Prostate gland (tissue), 2 donors: ENCODE measurements at regions not wholly inside any gene's neighbourhood (a gene's known extent, or its start where the extent isn't known, plus 50 kb on each side); places are given as distances from the start of the nearest gene placed in this dataset.

ENCODE experiments used
- DNase-seq: peaks from one replicate; pipeline ENCODE4 v3.0.0-alpha.2; 2019; ENCODE audit warnings: low spot score
- H3K27ac ChIP-seq, 2 donors: fragments of 200-600 bp; sonication (generic); 2 replicates each; pipeline ENCODE4 v1.5.1; 2017 to 2019
- H3K27me3 ChIP-seq: fragments of 200-600 bp; sonication (generic); replicated peaks from 2 replicates; pipeline ENCODE4 v1.5.1; 2019; ENCODE audit not compliant: insufficient read depth
- H3K36me3 ChIP-seq, 2 donors: fragments of 200-600 bp; sonication (generic); 1 replicate in 1 of 2; 2 replicates in 1 of 2; pipeline versions ENCODE4 v1.5.1 to v1.8.1; 2017 to 2019
- H3K4me1 ChIP-seq: fragments of 200-600 bp; sonication (generic); replicated peaks from 2 replicates; pipeline ENCODE4 v1.5.1; 2019
- H3K4me3 ChIP-seq, 2 donors: fragments of 200-600 bp; sonication (generic); 2 replicates each; pipeline ENCODE4 v1.5.1; 2017 to 2019
- H3K9me3 ChIP-seq: fragments of 200-600 bp; sonication (generic); 2 replicates; pipeline ENCODE4 v1.5.1; 2017
- POLR2A ChIP-seq: fragments of 450-650 bp; IDR thresholded peaks from one replicate; pipeline ENCODE4 v1.6.1; 2016; ENCODE audit warnings: antibody characterized with exemption, mild to moderate bottlenecking
- POLR2AphosphoS5 ChIP-seq: sonication (generic); formaldehyde crosslinking; IDR thresholded peaks from one replicate; pipeline ENCODE4 v1.6.1; 2017; ENCODE audit warnings: antibody characterized with exemption
- WGBS: methylation state at CpG from one replicate; pipeline ENCODE4 v1.1.5; 2018; 5-methylcytosine and 5-hydroxymethylcytosine counted together
- intact Hi-C: fragments of 100-400 bp; cut with DNase I; formaldehyde crosslinking; loops from one replicate; pipeline ENCODE4 v1.14.2; 2022
- TF ChIP-seq, protein P1 (sequence below), 4 experiments: fragments of 200-600 bp in 2 of 4; fragments of 450-650 bp in 2 of 4; sonication (generic) in 2 of 4; IDR thresholded peaks; 1 replicate in 3 of 4; 2 replicates in 1 of 4; pipeline ENCODE4 v1.5.1; 2016 to 2019; ENCODE audit warnings: antibody characterized with exemption in 4 of 4, mild to moderate bottlenecking in 2 of 4, moderate library complexity in 2 of 4

DNA sequence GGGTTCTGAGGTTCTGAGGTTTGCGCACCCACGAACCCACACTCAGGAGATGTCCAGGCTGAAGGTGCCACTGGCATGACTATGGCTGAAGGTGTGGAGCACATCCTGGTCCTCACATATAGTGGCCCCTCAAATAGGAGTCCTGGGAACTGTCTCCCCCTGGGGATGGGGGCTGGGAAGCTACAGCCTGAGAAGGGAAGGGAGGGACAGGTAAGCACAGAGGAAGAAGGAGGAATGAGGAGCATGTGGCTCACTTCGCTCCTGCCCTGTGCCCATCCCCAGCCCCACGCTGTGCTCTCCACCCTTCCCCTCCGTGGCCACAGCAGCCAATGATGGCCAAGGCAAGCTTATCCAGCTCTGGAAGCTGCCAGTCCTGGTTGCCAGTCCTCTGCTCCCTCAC, 123.9 kb upstream of the LHX1 start:
- TF ChIP-seq POLR2A (no peak), POLR2AphosphoS5 (no peak)
- TF ChIP-seq, protein P1, sequence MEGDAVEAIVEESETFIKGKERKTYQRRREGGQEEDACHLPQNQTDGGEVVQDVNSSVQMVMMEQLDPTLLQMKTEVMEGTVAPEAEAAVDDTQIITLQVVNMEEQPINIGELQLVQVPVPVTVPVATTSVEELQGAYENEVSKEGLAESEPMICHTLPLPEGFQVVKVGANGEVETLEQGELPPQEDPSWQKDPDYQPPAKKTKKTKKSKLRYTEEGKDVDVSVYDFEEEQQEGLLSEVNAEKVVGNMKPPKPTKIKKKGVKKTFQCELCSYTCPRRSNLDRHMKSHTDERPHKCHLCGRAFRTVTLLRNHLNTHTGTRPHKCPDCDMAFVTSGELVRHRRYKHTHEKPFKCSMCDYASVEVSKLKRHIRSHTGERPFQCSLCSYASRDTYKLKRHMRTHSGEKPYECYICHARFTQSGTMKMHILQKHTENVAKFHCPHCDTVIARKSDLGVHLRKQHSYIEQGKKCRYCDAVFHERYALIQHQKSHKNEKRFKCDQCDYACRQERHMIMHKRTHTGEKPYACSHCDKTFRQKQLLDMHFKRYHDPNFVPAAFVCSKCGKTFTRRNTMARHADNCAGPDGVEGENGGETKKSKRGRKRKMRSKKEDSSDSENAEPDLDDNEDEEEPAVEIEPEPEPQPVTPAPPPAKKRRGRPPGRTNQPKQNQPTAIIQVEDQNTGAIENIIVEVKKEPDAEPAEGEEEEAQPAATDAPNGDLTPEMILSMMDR (IDR thresholded peaks at IDR 0.05): no peak
- Histone ChIP-seq H3K4me3 (no peak overlapping the region), H3K27ac (no peak overlapping the region), H3K4me1 (no peaks in the 10 kb centered on the region), H3K36me3 (no peaks in the 10 kb centered on the region), H3K9me3 (no peaks in the 10 kb centered on the region), H3K27me3 (peaks cover 43% of the 10 kb centered on the region)
- intact Hi-C loops: no loop called here
- DNase-seq: no peak
- 57% methylated on average over 5 of the region's 5 CpGs for WGBS

GRCh38 chr17:36813957-36814563, 123.2 kb upstream of the LHX1 start:
- 35% methylated on average over 18 of the region's 18 CpGs for WGBS
- H3K4me3 ChIP-seq: no peak overlapping the region
- H3K9me3 ChIP-seq: no peaks in the 10 kb centered on the region
- peaks cover 37% of the 10 kb centered on the region for H3K27me3 ChIP-seq
- intact Hi-C loops: no loop called here
- no peak for TF ChIP-seq POLR2A
- TF ChIP-seq POLR2AphosphoS5: no peak
- TF ChIP-seq, protein P1 (IDR thresholded peaks at IDR 0.05): no peak
- H3K36me3 ChIP-seq: no peaks in the 10 kb centered on the region
- no peaks in the 10 kb centered on the region for H3K4me1 ChIP-seq
- no peak for DNase-seq
- no peak overlapping the region for H3K27ac ChIP-seq

- Histone ChIP-seq H3K4me3 (no peak overlapping the region), H3K4me1 (no peaks in the 10 kb centered on the region), H3K9me3 (no peaks in the 10 kb centered on the region), H3K27me3 (peaks cover 36% of the 10 kb centered on the region), H3K36me3 (no peaks in the 10 kb centered on the region), H3K27ac (no peak overlapping the region)
- DNase-seq: no peak
- 76% methylated on average over 7 of the region's 7 CpGs for WGBS
- intact Hi-C loops: no loop called here
- TF ChIP-seq POLR2AphosphoS5: no peak
- no peak for TF ChIP-seq POLR2A
- TF ChIP-seq, protein P1 (IDR thresholded peaks at IDR 0.05): no peak
Measured at GRCh38 chr17:36814958-36815357, 122.3 kb upstream of the LHX1 start.

GRCh38 chr17:36816214-36816906, 120.9 kb upstream of the LHX1 start:
- Histone ChIP-seq H3K4me3 (no peak overlapping the region), H3K9me3 (no peaks in the 10 kb centered on the region), H3K27me3 (peaks cover 33% of the 10 kb centered on the region), H3K4me1 (no peaks in the 10 kb centered on the region), H3K36me3 (no peaks in the 10 kb centered on the region), H3K27ac (no peak overlapping the region)
- TF ChIP-seq, protein P1 (IDR thresholded peaks at IDR 0.05): no peak
- no peak for TF ChIP-seq POLR2AphosphoS5
- TF ChIP-seq POLR2A: no peak
- intact Hi-C loops: no loop called here
- WGBS: 52% methylated on average over 11 of the region's 17 CpGs
- DNase-seq: no peak

DNA sequence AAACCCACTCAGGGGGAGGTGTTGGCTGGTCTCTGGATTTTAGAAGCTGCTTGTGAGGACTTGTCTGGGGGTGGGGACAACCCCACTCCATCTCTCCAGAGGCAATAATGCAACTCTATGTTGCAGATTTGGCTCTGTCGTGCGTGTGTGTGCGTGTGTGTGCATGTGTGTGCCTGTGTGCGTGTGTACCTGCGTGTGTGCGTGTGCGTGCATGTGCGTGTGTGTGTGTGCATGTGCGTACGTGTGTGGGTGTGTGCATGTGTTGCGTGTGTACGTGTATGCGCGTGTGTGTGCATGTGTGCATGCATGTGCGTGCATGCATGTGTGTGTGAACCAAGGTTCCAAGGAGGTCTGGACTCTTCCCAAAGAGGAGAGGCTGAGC, 120.4 kb upstream of the LHX1 start:
- no peak for DNase-seq
- no peaks in the 10 kb centered on the region for H3K9me3 ChIP-seq
- H3K4me3 ChIP-seq: no peak overlapping the region
- H3K27ac ChIP-seq: no peak overlapping the region
- H3K4me1 ChIP-seq: no peaks in the 10 kb centered on the region
- intact Hi-C loops: no loop called here
- H3K27me3 ChIP-seq: peaks cover 29% of the 10 kb centered on the region
- TF ChIP-seq, protein P1 (IDR thresholded peaks at IDR 0.05): no peak
- H3K36me3 ChIP-seq: no peaks in the 10 kb centered on the region
- WGBS: 81% methylated on average over 15 of the region's 15 CpGs
